ENCODE measurements at regions not wholly inside any gene's neighbourhood (a gene's known extent, or its start where the extent isn't known, plus 50 kb on each side); places are given as distances from the start of the nearest gene placed in this dataset.
A peak's percentile ranks its signal among the peaks of the same experiment; 100 is the strongest.

GRCh38 chr12:74728006-74728405 lies 190.4 kb downstream of the ATXN7L3B start:
- in situ Hi-C loops (cut with HindIII; ENCODE audit: low pct_ligation_motif_present, low sequenced_read_pairs) = no loop called here
- no peak for DNase-seq
- H3K36me3 ChIP-seq (replicated peaks) = no peaks in the 10 kb centered on the region
- no peaks in the 10 kb centered on the region for H3K27me3 ChIP-seq (replicated peaks)
- H3K27ac ChIP-seq = no peak overlapping the region
- TF ChIP-seq CTCF (IDR thresholded peaks at IDR 0.05; ENCODE audit: low read depth, low read length, missing control alignments) = no peak
- H3K4me3 ChIP-seq (ENCODE audit: low read depth, low read length) = no peak overlapping the region

DNA sequence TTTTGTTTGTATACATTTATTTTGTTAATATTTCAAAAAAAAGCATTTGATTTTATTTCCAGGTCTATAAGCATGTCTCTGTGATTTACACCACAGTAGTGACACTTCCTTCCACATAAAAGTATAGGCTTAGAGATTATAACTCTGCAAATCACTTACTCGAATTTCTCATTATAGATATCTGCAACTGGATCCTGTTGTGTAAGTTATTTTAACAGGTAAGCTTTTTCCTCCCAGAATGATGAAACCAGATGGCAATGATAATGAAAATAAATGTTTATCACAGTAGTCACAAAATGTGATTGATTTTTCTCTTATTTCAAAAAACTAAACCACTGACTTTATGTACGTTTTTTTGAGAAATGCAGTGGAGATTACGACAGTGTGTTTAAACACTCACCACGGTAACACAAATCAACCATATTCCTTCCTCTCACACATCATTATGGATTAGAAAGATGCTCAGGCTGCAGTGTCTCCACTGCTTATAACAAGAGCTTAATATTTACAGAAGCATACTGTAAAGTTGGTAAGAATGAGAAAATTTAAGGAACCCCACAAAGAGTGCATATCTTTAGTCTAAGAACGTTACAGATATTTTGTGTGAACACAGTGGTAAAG lies 194.6 kb downstream of the ATXN7L3B start:
- no peak for TF ChIP-seq CTCF (IDR thresholded peaks at IDR 0.05; ENCODE audit: low read depth, low read length, missing control alignments)
- H3K36me3 ChIP-seq (replicated peaks) = no peaks in the 10 kb centered on the region
- H3K27ac ChIP-seq = no peak overlapping the region
- no peak overlapping the region for H3K4me3 ChIP-seq (ENCODE audit: low read depth, low read length)
- no peak for DNase-seq
- no peaks in the 10 kb centered on the region for H3K27me3 ChIP-seq (replicated peaks)
- in situ Hi-C loops (cut with HindIII; ENCODE audit: low pct_ligation_motif_present, low sequenced_read_pairs) = no loop called here

- Histone ChIP-seq H3K27ac (no peak overlapping the region), H3K4me3 (ENCODE audit: low read depth, low read length) (no peak overlapping the region), H3K36me3 (replicated peaks) (no peaks in the 10 kb centered on the region), H3K27me3 (replicated peaks) (no peaks in the 10 kb centered on the region)
- no peak for DNase-seq
- no peak for TF ChIP-seq CTCF (IDR thresholded peaks at IDR 0.05; ENCODE audit: low read depth, low read length, missing control alignments)
- in situ Hi-C loops (cut with HindIII; ENCODE audit: low pct_ligation_motif_present, low sequenced_read_pairs) = no loop called here
Observed at GRCh38 chr12:74732826-74733225, 195.2 kb downstream of the ATXN7L3B start.

- Histone ChIP-seq H3K27me3 (replicated peaks) (no peaks in the 10 kb centered on the region), H3K4me3 (ENCODE audit: low read depth, low read length) (no peak overlapping the region), H3K36me3 (replicated peaks) (no peaks in the 10 kb centered on the region), H3K27ac (no peak overlapping the region)
- no peak for DNase-seq
- no peak for TF ChIP-seq CTCF (IDR thresholded peaks at IDR 0.05; ENCODE audit: low read depth, low read length, missing control alignments)
- in situ Hi-C loops (cut with HindIII; ENCODE audit: low pct_ligation_motif_present, low sequenced_read_pairs) = no loop called here
Observed at GRCh38 chr12:74741112-74741511, 203.5 kb downstream of the ATXN7L3B start.

- H3K4me3 ChIP-seq (ENCODE audit: low read depth, low read length) = no peak overlapping the region
- H3K27me3 ChIP-seq (replicated peaks) = no peaks in the 10 kb centered on the region
- TF ChIP-seq CTCF (IDR thresholded peaks at IDR 0.05; ENCODE audit: low read depth, low read length, missing control alignments) = peak; percentile 33
- H3K27ac ChIP-seq = no peak overlapping the region
- in situ Hi-C loops (cut with HindIII; ENCODE audit: low pct_ligation_motif_present, low sequenced_read_pairs) = no loop called here
- DNase-seq = no peak
- no peaks in the 10 kb centered on the region for H3K36me3 ChIP-seq (replicated peaks)
Observed at GRCh38 chr12:74747305-74747704, 209.7 kb downstream of the ATXN7L3B start.

GRCh38 chr12:74751441-74751840 lies 213.8 kb downstream of the ATXN7L3B start:
- TF ChIP-seq CTCF (IDR thresholded peaks at IDR 0.05; ENCODE audit: low read depth, low read length, missing control alignments) = no peak
- H3K27ac ChIP-seq = no peak overlapping the region
- H3K36me3 ChIP-seq (replicated peaks) = no peaks in the 10 kb centered on the region
- no peak overlapping the region for H3K4me3 ChIP-seq (ENCODE audit: low read depth, low read length)
- no peak for DNase-seq
- in situ Hi-C loops (cut with HindIII; ENCODE audit: low pct_ligation_motif_present, low sequenced_read_pairs) = no loop called here
- H3K27me3 ChIP-seq (replicated peaks) = no peaks in the 10 kb centered on the region

Measured in brain microvascular endothelial cell (primary cell).